ENCODE measurements at regions not wholly inside any gene's neighbourhood (a gene's known extent, or its start where the extent isn't known, plus 50 kb on each side); places are given as distances from the start of the nearest gene placed in this dataset.

GRCh38 chr13:22403144-22403543 is 732.3 kb downstream of the FGF9 start:
- H3K4me1 ChIP-seq = no peaks in the 10 kb centered on the region
- H3K4me3 ChIP-seq = no peak overlapping the region
- no peaks in the 10 kb centered on the region for H3K9me3 ChIP-seq
- no peak for TF ChIP-seq EP300 (IDR thresholded peaks at IDR 0.05)
- no peak for TF ChIP-seq CTCF (IDR thresholded peaks at IDR 0.05)
- no peak for TF ChIP-seq POLR2AphosphoS5 (IDR thresholded peaks at IDR 0.05)
- TF ChIP-seq POLR2A (IDR thresholded peaks at IDR 0.05) = no peak
- WGBS, 2 donors (ENCODE audit: low coverage in 1 of 2) = 81 to 84% methylated on average over 4 to 6 of the region's 6 CpGs
- ATAC-seq = no peak
- no peak overlapping the region for H3K27ac ChIP-seq
- H3K36me3 ChIP-seq = no peaks in the 10 kb centered on the region
- H3K27me3 ChIP-seq = no peaks in the 10 kb centered on the region

GRCh38 chr13:22405891-22406290 is 735.0 kb downstream of the FGF9 start:
- Histone ChIP-seq H3K27me3 (no peaks in the 10 kb centered on the region), H3K36me3 (no peaks in the 10 kb centered on the region), H3K4me3 (no peak overlapping the region), H3K4me1 (no peaks in the 10 kb centered on the region), H3K9me3 (peaks cover 0 to under 1% (median 0%) of the 10 kb centered on the region in 3 donors), H3K27ac (no peak overlapping the region)
- no peak for TF ChIP-seq CTCF (IDR thresholded peaks at IDR 0.05)
- TF ChIP-seq POLR2AphosphoS5 (IDR thresholded peaks at IDR 0.05) = no peak
- TF ChIP-seq EP300 (IDR thresholded peaks at IDR 0.05) = no peak
- TF ChIP-seq POLR2A (IDR thresholded peaks at IDR 0.05) = no peak
- ATAC-seq = no peak
- WGBS, 2 donors (ENCODE audit: low coverage in 1 of 2) = 100% methylated on average over 1 of the region's 1 CpG

DNA sequence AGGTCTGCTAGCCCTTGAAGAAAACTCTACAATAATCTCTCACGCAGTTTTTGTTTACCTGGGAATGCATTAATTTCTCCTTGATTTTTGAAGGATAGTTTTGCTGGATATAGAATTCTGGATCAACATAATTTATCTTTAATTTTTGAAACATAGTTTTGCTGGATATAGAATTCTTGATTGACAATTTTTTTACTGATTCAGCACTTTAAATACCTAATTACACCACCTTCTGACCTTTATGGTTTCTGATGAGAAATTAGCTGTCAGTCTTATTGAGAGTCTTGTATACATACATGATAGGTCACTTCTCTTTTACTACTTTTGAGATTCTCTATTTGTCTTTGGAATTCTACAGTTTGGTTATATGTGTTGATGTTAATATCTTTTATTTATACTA is 741.6 kb downstream of the FGF9 start:
- TF ChIP-seq EP300 (IDR thresholded peaks at IDR 0.05) (no peak), CTCF (IDR thresholded peaks at IDR 0.05) (no peak), POLR2A (IDR thresholded peaks at IDR 0.05) (no peak), POLR2AphosphoS5 (IDR thresholded peaks at IDR 0.05) (no peak)
- Histone ChIP-seq H3K36me3 (no peaks in the 10 kb centered on the region), H3K27me3 (no peaks in the 10 kb centered on the region), H3K4me1 (no peaks in the 10 kb centered on the region), H3K9me3 (peaks cover 0 to 32% (median 0%) of the 10 kb centered on the region in 3 donors), H3K4me3 (no peak overlapping the region), H3K27ac (no peak overlapping the region)
- no peak for ATAC-seq
- WGBS, 2 donors (ENCODE audit: low coverage in 1 of 2) = 93 to 100% methylated on average over 1 of the region's 1 CpG

- H3K4me3 ChIP-seq = no peak overlapping the region
- ATAC-seq = no peak
- H3K27me3 ChIP-seq = no peaks in the 10 kb centered on the region
These were observed 751.1 kb downstream of the FGF9 start for GRCh38 chr13:22422023-22422422.

More at GRCh38 chr13:22422023-22422422, 751.1 kb downstream of the FGF9 start:
- H3K27ac ChIP-seq = no peak overlapping the region
- no peak for TF ChIP-seq POLR2A (IDR thresholded peaks at IDR 0.05)
- no peak for TF ChIP-seq POLR2AphosphoS5 (IDR thresholded peaks at IDR 0.05)
- no peak for TF ChIP-seq EP300 (IDR thresholded peaks at IDR 0.05)
- TF ChIP-seq CTCF (IDR thresholded peaks at IDR 0.05) = no peak
- no peaks in the 10 kb centered on the region for H3K9me3 ChIP-seq
- no peaks in the 10 kb centered on the region for H3K4me1 ChIP-seq
- H3K36me3 ChIP-seq = no peaks in the 10 kb centered on the region

Data from gastroesophageal sphincter (tissue), 4 donors.